ENCODE measurements at regions not wholly inside any gene's neighbourhood (a gene's known extent, or its start where the extent isn't known, plus 50 kb on each side); places are given as distances from the start of the nearest gene placed in this dataset.

DNA sequence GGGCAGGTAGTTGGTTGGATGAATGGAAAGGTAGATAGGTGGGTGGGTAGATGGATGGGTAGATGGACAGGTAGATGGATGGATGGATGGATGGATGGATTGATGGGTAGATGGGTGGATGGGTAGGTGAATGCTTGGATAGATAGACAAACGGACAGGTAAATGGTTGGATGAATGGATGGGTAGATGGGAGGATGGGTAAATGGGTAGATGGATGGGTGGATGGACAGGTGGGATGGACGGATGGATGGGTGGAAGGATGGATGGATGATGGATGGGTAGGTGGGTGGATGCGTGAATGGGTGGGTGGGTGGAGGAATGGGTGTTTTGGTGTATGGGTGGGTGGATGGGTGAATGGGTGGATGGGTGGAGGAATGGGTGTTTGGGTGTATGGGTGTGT is 50.1 kb upstream of the ASAP2 start:
- no peak for DNase-seq (ENCODE audit: low read depth in 2 of 2)

DNA sequence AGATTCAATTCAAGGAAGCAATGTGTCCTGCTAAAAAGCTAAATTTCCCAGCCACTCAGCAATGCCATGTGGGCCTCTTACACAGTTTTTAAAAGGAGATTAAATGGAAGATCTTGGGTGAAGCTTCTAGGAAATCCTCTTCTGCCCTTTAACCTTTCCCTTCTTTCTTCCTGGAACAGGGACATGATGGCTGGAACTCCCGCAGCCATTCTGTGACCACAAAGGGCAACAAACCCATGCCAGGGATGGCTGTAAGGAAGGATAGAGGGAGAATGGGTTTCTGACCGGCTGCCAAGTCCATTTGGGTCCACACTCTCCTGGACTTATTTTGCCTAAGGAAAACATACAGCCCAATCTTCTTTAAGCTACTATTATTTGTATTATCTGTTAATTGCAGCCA is 52.6 kb upstream of the ASAP2 start:
- no peak for DNase-seq (ENCODE audit: low read depth in 2 of 2)

DNA sequence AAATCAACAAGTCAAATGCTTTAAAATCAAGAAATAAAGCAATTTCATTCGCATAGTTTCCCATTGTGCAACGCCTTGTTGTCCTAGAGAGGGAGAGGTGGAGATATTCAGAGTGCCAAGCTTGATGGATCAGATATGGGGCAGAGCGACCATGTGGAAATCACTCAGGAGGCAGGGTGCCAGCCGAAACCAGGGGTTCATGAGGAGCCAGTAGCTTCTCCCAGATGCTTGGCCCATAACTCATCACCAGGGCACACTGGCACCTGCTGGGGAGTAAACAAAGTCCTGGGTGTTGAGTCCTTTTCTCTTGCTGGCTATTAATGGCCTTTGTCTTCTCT is 53.0 kb upstream of the ASAP2 start:
- DNase-seq (ENCODE audit: low read depth in 2 of 2): no peak

DNA sequence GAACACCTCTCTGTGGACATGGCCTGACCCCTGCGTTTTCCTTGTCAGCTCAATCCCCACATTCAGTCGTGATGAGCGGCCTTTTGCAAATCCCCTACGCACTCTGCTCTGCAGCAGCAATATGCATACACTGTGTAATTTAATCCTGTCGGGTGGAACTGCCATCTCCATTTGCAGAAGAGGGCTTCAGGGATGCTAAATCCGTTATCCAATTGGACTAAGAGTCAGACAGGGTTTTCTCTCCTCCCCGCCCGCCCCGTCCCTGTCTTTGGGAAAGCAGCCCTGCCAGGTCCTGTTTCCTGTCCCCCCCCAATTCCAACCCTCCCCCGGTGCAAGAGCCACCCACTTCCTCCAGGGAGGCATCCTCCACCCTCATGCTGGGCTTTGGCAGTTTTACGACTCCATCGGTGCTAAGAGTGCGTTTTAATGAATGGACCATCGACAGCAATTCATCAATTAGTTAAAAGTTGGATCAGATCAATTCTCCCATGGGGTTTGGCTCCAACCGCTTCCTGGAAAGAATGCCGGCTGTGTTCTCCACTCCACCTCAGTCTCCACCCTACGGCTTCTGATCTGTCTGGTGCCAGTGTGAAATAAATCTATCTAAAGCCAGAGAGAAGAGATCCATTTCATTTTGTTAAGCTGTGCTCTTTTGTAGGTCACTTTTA is 53.5 kb upstream of the ASAP2 start:
- DNase-seq (ENCODE audit: low read depth in 2 of 2): no peak

DNA sequence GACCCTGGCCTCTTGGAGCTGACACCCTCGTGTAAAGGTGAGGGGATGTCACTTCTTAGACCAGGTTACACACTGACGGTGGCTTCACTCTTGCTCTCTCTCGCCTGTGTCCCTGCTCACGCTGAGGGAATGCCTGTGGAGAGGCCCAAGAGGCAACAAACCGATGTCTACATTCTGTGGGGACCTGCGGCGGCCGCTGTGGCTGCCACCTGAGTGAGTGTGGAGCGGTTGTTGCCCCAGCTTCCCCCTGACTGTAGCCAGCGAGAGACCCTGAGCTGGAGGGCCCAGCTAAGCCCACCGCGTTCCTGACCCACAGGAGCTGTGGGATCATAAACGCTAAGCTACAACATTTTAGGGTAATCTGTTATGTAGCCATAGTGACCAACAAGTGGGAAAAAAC is 55.7 kb upstream of the ASAP2 start:
- DNase-seq (ENCODE audit: low read depth in 2 of 2): no peak

DNA sequence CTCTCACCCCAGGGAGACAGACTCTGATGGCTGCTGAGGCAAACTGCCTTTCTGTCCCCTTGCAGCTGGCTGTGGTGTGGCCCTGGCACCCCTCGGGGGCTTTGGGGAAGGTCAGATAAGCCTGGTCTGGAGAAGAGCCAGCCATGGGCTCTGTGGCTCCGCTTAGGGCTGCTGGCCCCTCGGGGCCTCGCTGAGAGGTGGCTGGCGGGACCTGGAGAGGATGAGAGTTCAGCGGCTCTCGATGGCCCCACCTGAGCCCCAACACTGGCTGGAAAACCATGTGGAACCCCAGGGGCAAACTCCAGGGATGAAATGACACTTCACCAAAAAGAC is 56.1 kb upstream of the ASAP2 start:
- DNase-seq (ENCODE audit: low read depth in 2 of 2): no peak

DNA sequence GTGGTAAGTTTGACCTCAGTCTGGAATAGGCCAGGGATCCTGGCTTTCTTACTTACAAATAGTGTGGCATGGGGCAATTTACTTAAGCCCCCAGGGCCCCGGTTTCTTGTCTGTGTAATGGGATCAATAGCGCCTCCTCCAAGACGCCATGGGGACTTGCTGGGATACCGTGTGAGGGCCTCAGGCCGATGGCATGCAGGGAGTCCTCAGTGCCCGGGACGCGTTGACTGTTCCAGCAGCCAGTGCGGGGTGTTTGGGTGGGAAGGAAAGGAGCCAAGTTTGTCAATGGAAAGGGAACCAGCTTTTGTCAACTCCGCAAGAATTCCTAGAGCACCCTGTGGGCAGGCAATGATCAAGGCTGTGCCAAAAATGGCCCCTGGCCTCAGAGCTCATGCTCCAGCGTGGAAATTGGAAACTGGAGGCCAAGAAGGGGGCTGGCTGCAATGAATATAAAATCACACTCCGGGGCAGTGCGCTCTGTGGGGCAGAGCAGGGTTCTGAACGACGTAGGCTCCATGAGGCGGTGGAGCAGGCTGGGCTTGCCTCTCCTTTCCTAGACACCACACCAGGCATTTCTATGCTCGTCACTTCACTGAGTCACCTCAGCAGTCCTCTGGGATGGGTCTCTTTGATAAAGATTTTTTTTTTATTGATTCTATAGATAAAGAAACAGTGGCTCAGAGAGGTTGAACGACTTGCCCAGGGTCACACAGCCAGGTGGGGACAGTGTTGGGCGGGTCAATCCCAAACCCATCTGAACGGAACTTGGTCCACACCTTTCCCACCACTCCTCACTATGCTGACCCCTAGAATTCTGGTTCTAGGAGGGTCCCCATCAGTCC is 56.7 kb upstream of the ASAP2 start:
- no peak for DNase-seq (ENCODE audit: low read depth in 2 of 2)

DNA sequence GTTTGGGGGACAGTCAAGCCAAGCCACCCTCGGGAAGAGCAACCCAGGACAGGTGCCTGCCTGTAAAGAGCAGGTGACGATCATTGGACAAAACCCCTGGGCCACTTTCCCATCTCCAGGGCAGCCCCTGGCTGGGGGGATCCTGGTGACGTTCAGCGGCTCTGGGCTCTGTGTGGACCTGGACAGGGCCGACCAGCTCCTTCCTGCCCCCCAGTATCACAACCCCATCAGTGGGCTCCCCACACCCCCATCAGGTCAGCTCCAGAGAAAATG is 57.3 kb upstream of the ASAP2 start:
- no peak for DNase-seq (ENCODE audit: low read depth in 2 of 2)

DNA sequence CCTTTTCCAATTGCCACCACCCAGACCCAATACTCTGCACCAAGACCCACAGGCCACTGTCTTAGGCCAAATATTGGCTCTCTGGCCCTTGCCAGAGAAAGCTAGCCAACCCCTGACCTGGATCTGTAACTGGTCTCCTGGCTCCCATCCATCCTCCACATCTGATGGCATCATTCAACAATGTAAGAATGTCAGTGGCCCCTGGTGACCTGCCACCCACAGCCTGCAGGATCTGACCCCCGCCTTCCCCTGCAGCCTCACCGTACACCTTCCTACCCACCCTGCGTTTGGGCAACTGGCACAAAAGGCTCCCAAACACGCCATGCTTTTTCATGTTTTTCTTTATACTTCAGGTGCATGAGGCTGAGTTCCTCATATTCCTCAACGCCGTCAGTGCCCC is 60.0 kb upstream of the ASAP2 start:
- DNase-seq (ENCODE audit: low read depth in 2 of 2): no peak

DNA sequence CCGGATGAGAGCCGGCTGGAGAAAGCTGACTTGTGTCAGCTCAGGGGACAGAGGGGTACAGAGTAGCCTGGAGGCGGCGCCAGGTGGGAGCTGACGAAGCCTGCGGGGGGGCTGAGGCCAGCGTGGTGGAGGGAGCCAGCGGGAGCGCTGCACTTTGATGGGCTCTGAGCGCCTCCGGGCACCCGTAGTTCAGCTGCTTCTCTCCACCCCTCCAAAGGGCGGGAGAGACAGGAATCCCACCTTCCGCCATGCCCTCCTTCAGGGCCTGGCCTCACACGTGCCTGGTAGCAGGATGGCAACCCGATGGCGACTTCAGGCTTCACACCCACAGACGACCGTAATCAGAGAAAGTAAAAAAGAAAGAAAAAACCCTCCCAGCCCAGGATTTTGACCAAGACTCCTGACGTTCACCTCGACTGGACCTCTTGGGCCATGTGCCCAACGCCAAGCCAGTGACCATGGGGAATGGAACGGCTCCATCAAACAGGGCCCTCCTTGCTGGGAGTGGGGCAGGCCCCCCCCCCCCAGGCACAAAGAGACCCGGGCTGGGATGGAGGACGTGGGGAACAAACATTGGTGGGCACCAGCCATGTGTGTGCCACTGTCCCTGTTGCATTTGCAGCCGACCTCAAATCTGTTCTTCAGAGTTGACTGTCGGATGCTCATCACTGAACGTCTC is 60.7 kb upstream of the ASAP2 start:
- no peak for DNase-seq (ENCODE audit: low read depth in 2 of 2)

DNA sequence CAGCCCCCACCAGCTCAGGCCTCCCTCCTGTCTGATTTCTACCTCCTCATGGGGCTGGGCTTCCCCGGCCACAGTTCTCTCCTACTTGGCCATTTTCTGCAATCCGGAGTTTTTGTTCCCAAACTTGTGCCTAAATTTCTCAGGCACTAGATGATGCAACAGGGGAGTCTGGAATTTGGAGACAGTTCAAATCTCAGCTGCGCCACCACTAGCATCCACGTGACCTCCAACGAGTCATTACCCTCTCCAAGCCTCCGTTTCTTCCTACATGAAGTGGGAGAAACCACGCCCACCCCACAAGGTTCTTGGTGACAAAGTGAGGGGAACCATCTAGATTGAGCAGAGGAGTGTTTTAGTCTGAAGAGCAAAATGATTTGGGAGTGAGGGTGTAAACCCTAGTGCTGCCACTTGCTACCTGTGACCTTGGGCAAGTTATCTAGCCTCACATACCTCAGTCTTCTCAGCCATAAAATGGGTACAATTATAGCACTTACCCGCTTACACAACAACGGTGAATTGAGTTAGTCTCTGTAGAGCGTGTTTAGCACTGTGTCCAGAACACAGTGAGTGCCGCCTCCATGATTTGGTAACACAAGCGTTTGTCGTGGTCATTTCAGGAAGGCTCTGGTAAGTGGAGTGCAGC is 61.4 kb upstream of the ASAP2 start:
- DNase-seq (ENCODE audit: low read depth in 2 of 2): no peak

DNA sequence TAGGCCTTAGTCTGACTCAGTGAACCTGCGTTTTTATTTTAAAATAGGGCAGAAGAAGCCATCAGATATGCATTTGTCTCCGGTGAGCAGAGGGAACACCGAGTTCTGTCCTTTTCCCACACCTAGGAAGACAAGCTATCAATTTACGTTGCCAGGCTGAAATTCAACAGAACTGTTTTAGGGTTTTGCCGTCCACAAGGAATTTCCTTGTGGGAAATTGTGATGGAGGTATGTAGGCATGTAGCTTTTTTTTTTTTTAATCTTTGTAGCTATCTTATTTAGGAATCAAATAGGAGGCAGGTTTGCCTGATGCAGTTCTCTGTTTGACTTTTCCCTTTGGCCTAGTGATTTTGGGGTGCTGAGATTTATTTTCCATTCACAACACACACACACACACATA is 62.0 kb upstream of the ASAP2 start:
- no peak for DNase-seq (ENCODE audit: low read depth in 2 of 2)

DNA sequence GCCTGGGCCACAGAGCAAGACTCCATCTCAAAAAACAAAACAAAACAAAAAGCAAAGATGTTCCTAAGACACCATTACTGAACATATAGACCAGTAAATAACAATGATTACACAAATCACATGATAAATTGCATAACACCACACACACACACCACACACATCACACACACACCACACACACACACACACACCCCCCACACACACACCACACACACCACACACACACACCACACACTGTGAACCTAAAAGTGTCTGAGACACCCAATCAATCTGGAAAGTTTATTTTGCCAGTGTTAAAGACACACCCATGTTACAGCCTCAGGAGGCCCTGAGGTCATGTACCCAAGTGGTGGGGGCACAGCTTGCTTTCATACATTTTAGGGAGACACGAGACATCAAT is 62.6 kb upstream of the ASAP2 start:
- DNase-seq (ENCODE audit: low read depth in 2 of 2): no peak

DNA sequence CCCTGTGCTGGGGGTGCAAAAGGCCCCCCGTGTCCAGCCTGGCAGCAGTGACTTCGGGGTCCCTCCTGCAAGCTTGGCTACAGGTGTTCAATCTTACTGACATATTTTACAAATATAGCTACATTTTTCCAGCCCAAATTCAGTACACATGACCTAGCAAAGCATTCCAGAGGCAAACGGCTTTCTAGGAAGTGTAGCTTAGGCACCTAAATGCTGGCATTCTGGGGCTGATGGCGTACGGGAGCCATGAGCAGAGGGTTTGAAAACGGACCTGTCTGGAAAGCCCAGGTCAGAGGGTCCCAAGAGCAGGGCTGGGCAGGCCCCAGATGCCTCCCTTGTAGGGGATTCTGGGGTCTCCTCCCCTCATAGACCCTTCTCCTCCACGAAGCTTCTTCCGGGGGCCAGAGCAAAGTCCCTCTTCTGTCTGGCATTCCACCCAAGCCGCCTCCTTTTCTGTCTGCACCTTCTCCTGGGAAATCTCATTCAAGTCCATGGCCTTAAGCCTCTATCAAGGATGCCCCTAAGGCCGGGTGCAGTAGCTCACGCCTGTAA is 63.3 kb upstream of the ASAP2 start:
- no peak for DNase-seq (ENCODE audit: low read depth in 2 of 2)

DNA sequence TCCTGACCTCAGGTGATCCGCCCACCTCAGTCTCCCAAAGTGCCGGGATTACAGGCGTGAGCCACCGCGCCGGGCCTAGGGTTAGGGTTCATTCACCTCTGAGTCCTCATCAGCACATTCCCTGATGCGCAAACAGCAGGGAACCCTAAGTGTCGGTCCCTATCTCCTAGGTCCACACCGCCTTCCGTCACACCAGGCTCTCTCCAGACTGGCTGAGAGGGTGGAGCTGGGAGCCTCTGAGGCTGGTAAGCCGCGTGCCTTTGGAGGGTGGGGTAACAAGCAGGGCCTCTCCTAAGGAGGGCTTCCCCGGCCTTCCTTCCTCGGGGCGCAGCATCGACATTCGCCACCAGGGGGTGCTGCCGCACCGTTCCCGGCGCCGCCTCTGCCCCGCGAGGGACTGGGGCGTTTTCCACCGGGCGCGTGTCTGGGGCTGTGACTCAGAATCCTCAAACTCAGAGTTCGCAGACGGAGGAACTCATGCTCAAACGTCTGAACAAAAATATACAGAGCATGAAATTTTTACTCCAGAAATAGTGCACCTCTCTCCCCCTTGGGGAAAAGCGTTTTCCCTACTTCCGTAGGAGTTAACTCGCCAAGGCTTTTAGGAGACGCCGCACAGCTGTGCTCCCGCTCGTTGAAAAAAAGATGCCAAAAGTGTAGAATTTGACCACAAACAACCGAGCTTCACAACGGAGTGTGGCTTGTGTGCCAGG is 63.9 kb upstream of the ASAP2 start:
- DNase-seq (ENCODE audit: low read depth in 2 of 2): peak; percentile 58 to 61

DNA sequence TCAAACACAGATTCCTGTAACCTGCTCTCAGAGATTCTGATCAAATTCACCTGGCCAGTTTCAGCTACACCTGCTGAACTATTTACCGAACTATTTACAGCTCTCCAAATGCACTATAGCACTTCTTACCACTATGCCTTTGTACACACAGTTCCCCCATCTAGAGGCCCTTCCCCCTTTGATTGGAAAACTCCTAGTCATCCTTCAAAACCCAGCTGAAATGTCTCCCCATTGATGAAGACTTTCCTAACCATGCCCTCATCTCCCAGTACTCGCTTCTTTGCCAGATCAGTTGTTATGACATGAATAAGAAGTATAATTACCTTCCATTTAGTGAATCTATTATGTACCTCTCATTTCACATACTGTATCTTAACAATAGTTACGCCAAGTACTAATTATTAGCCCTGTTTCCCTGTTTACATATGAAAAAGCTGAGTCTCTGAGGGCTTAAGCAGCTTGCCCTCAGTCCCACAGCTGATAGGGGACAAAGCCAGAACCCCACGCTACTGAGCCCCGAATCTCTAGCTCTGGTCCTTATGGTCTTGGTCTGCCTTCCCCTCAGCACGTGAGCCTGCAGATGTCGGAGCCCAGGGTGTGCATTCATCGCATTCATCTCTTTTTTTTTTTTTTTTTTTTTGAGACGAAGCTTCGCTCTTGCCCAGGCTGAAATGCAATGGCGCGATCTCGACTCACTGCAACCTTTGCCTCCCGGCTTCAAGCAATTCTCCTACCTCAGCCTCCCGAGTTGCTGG is 64.7 kb upstream of the ASAP2 start:
- DNase-seq (ENCODE audit: low read depth in 2 of 2): no peak

DNA sequence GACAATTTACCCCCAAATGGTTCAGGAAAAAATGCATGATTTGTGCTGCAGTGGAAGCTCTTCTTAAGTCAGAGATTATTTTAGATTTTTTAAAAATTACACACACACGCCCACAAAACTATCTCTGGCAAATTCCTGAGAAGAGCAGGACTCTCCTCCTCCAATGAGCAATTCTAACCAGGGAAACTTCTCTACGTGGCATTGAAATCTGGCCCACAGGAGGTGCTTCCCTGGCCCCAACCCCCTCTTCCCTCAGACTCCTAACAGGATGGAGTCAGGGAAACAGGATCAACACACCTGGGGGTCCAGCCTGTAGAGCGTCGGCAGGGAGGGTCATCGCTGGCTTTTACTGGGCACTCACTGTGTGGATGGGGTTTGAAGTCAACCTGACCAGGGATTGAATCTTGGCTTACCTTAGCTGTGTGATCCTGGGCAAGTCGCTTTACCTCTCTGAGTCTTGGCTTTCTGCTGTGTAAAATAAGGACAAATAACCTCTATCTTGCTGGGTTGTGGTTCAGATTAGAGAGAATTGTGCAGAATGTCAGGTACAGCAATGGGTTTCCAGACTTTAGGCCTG is 65.4 kb upstream of the ASAP2 start:
- no peak for DNase-seq (ENCODE audit: low read depth in 2 of 2)

DNA sequence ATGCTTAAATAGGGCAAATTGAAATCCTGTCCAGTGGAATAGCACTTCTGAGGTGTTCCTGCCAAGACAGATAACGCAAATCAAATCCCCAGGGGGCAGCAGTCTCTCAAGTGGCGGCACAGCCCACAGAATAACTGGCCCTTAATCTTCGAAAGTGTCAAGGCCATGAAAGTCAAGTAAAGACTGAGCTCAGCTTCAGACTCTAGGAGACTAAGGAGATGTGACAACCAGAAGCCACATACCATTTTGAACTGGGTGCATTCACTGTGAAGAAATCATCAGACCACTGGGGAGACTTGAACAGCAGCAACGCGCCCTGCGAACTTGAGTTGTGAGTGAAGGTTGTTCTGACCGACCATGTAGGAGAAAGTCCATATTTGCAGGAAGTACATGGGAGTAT is 66.0 kb upstream of the ASAP2 start:
- no peak for DNase-seq (ENCODE audit: low read depth in 2 of 2)

DNA sequence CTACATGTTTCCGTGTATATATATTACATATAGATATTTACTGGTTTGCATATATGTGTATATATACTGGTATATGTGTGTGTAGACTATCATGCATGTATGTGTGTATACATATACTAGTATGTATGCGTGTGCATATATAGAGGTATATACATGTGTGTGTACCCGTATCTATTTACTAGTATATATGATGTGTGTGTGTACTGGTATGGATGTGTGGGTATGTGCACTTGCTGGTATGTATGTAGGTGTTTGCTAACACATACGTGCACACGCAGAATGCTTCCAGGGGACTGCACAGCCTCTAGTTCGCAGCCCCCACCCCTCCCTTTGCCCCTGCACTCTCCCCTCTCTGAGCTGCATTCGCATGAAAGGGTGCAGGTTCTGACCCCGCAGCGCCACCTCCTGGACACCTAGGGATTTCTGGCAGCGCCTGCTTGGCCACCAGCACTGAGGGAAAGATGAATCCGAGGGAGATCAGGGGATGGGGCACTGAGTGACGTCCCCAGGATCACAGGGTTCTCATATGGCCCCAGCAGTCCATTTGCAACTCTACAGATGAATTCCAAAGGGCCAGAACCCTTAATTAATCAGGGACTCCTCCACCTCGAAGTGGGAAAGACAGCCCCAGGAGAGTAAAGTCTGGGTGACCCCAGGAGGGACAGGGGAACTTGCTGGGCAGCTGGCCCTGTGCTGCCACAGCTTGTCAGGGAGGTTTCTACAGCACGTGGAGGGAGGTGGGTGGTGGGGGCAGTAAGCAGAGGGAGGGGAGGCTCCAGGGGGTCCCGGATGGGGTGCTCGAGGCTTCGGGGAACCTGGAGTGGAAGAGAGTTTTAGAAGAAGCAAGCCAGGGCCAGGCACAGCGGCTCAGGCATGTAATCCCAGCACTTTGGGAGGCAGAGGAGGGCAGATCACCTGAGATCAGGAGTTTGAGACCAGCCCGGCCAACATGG is 66.8 kb upstream of the ASAP2 start:
- DNase-seq (ENCODE audit: low read depth in 2 of 2): no peak

Measured in activated CD8-positive, alpha-beta memory T cell treated with anti-CD3 and anti-CD28 coated beads for 4 hours (primary cell).